ENCODE measurements at regions not wholly inside any gene's neighbourhood (a gene's known extent, or its start where the extent isn't known, plus 50 kb on each side); places are given as distances from the start of the nearest gene placed in this dataset.

- no peaks in the 10 kb centered on the region for H3K36me3 ChIP-seq (ENCODE audit: control insufficient read depth in 2 of 2, extremely low read depth in 1 of 2, insufficient read depth in 2 of 2, low read length in 2 of 2)
- POLR2A ChIA-PET, result no interaction called here
- intact Hi-C loops (cut with micrococcal nuclease) (no loop called here), dilution Hi-C loops (cut with MboI; ENCODE audit: extremely low pct_ligation_motif_present, low sequenced_read_pairs) (no loop called here)
- H3K4me3 ChIP-seq (replicated peaks in 1 of 3; ENCODE audit: insufficient read depth in 1 of 3, low read depth in 1 of 3, low read length in 3 of 3), result no peak overlapping the region
- no peak overlapping the region for H3K27ac ChIP-seq (ENCODE audit: insufficient read depth, low read depth, low read length)
- no TSS peak for BruUV-seq (replicated peaks)
- H3K27me3 ChIP-seq (ENCODE audit: control insufficient read depth in 2 of 2, insufficient read depth in 2 of 2, low read length in 2 of 2), result peaks cover 0 to 3% of the 10 kb centered on the region in 2 experiments
- FAIRE-seq (peak; percentile 75), DNase-seq (ENCODE audit: low read depth, low spot score) (peak; percentile 64)
- H3K4me2 ChIP-seq (ENCODE audit: insufficient read depth, low read length), result peak overlapping the region; percentile 59
- H3K9me3 ChIP-seq (replicated peaks; ENCODE audit: control insufficient read depth, insufficient read depth, low read length), result no peaks in the 10 kb centered on the region
- peaks cover 11% of the 10 kb centered on the region for H3K4me1 ChIP-seq (ENCODE audit: control insufficient read depth, extremely low read depth, insufficient read depth, low read length)
- no peak overlapping the region for H2AFZ ChIP-seq (ENCODE audit: low read depth, low read length)
- H3K9ac ChIP-seq (replicated peaks; ENCODE audit: extremely low read depth, insufficient read depth, low read length), result no peak overlapping the region
- no peaks in the 10 kb centered on the region for H3K9me1 ChIP-seq (replicated peaks; ENCODE audit: control insufficient read depth, extremely low read depth, insufficient read depth, low read length)
- H4K20me1 ChIP-seq (replicated peaks; ENCODE audit: control insufficient read depth, extremely low read depth, insufficient read depth, low read length), result no peaks in the 10 kb centered on the region
- TF ChIP-seq FOS (IDR thresholded peaks at IDR 0.05; ENCODE audit: borderline replicate concordance, insufficient read depth, low read length) (peak; percentile 68), MYC (IDR thresholded peaks at IDR 0.05; ENCODE audit: low read depth, low read length) (no peak), POLR2A (IDR thresholded peaks at IDR 0.05; ENCODE audit: low read depth, low read length) (no peak), MAX (IDR thresholded peaks at IDR 0.05; ENCODE audit: insufficient read depth, insufficient read length) (no peak), GATA2 (IDR thresholded peaks at IDR 0.05; ENCODE audit: insufficient read depth, insufficient read length, low read depth, low read length) (peak; percentile 79), JUN (IDR thresholded peaks at IDR 0.05; ENCODE audit: borderline replicate concordance, insufficient read depth, insufficient read length, low read depth) (peak; percentile 10), CTCF (IDR thresholded peaks at IDR 0.05; ENCODE audit: extremely low read depth in 1 of 2, insufficient read depth in 1 of 2, low read depth in 1 of 2, low read length in 2 of 2) (no peak), POLR2AphosphoS5 (IDR thresholded peaks at IDR 0.05; ENCODE audit: insufficient read depth, low read depth, low read length) (no peak), EZH2 (IDR thresholded peaks at IDR 0.05; ENCODE audit: borderline replicate concordance, low read depth, low read length, severe bottlenecking) (no peak)
- no peaks in the 10 kb centered on the region for H3K79me2 ChIP-seq (ENCODE audit: control insufficient read depth, insufficient read depth, low read length)
- CTCF ChIA-PET, result interaction anchor here (0.9 to 1.7 kb wide), 4 partner anchors 9 to 1000 kb away, joined by 3 to 4 read pairs (median 4); no protein-coding TSS in a partner anchor
These were observed 490.5 kb upstream of the ANKRD30A start for GRCh38 chr10:36634916-36635315.

Measured in endothelial cell of umbilical vein (primary cell).